GM23338 (cell line): ENCODE measurements at regions not wholly inside any gene's neighbourhood (a gene's known extent, or its start where the extent isn't known, plus 50 kb on each side); places are given as distances from the start of the nearest gene placed in this dataset.

ENCODE experiments used
- ATAC-seq: fragments of 200-7000 bp; cut with Tn5 transposase; 3 replicates; pipeline ENCODE4 v1.9.1; 2020
- DNase-seq: peaks from one replicate; pipeline ENCODE4 v3.0.0-alpha.2; 2015; ENCODE audit warnings: low spot score
- H2AFZ ChIP-seq: fragments of 200-600 bp; sonication (generic); 2 replicates; pipeline ENCODE4 v1.8.0; 2016; ENCODE audit warnings: antibody characterized with exemption, mild to moderate bottlenecking, moderate library complexity
- H3F3A ChIP-seq: fragments of 200-600 bp; sonication (generic); replicated peaks from 2 replicates; pipeline ENCODE4 v1.8.0; 2017; ENCODE audit warnings: antibody characterized with exemption, mixed run types, low read depth
- H3K27ac ChIP-seq: fragments of 200-600 bp; sonication (generic); 2 replicates; pipeline ENCODE4 v1.6.1; 2016; ENCODE audit warnings: low read depth
- H3K27me3 ChIP-seq: fragments of 200-600 bp; sonication (generic); 2 replicates; pipeline ENCODE4 v1.8.0; 2016; ENCODE audit warnings: mild to moderate bottlenecking, mixed run types, moderate library complexity; ENCODE audit not compliant: insufficient read depth
- H3K36me3 ChIP-seq: fragments of 200-600 bp; sonication (generic); 2 replicates; pipeline ENCODE4 v1.8.0; 2016; ENCODE audit warnings: mild to moderate bottlenecking; ENCODE audit not compliant: insufficient read depth
- H3K4me1 ChIP-seq: fragments of 200-600 bp; sonication (generic); 2 replicates; pipeline ENCODE4 v1.8.0; 2016; ENCODE audit warnings: mild to moderate bottlenecking, moderate library complexity; ENCODE audit not compliant: insufficient read depth
- H3K4me2 ChIP-seq: fragments of 200-600 bp; sonication (generic); 2 replicates; pipeline ENCODE4 v1.7.1; 2017; ENCODE audit warnings: mixed run types
- H3K4me3 ChIP-seq: fragments of 200-600 bp; sonication (generic); 2 replicates; pipeline ENCODE4 v1.6.1; 2016; ENCODE audit warnings: mixed run types
- H3K79me2 ChIP-seq: fragments of 200-600 bp; sonication (generic); replicated peaks from 2 replicates; pipeline ENCODE4 v1.8.0; 2017; ENCODE audit warnings: mild to moderate bottlenecking; ENCODE audit not compliant: insufficient read depth
- H3K9me2 ChIP-seq: fragments of 200-600 bp; sonication (generic); 2 replicates; pipeline ENCODE4 v1.8.0; 2017; ENCODE audit not compliant: insufficient read depth
- H4K20me1 ChIP-seq: fragments of 200-600 bp; sonication (generic); replicated peaks from 2 replicates; pipeline ENCODE4 v1.8.0; 2017; ENCODE audit warnings: mild to moderate bottlenecking; ENCODE audit not compliant: insufficient read depth
- H3K27ac Mint-ChIP-seq: 2 replicates; pipeline ENCODE4 v1.8.0; 2020; ENCODE audit warnings: inconsistent platforms, mild to moderate bottlenecking, moderate library complexity, mixed read lengths
- H3K27me3 Mint-ChIP-seq: 3 replicates; pipeline ENCODE4 v1.8.0; 2022; ENCODE audit warnings: low read depth, mild to moderate bottlenecking, moderate library complexity, mixed read lengths, inconsistent platforms; ENCODE audit not compliant: insufficient read depth, poor library complexity
- H3K36me3 Mint-ChIP-seq: 3 replicates; pipeline ENCODE4 v1.8.0; 2021; ENCODE audit warnings: low read depth, mild to moderate bottlenecking, inconsistent platforms, moderate library complexity, mixed read lengths
- H3K4me1 Mint-ChIP-seq: 3 replicates; pipeline ENCODE4 v1.8.0; 2020; ENCODE audit warnings: mild to moderate bottlenecking, inconsistent platforms, mixed read lengths
- H3K4me3 Mint-ChIP-seq: 3 replicates; pipeline ENCODE4 v1.8.0; 2021; ENCODE audit warnings: moderate library complexity, mild to moderate bottlenecking, inconsistent platforms, mixed read lengths
- H3K9me3 Mint-ChIP-seq: 3 replicates; pipeline ENCODE4 v1.8.0; 2020; ENCODE audit warnings: moderate library complexity, mild to moderate bottlenecking, inconsistent platforms, mixed read lengths
- CREB1 ChIP-seq: fragments of 250-450 bp; sonication (Bioruptor Pico); IDR thresholded peaks from 2 replicates; pipeline ENCODE4 v1.5.0; 2020; ENCODE audit warnings: low read depth, mild to moderate bottlenecking, moderate library complexity
- CTCF ChIP-seq, 2 experiments: fragments of 200-600 bp in 1 of 2; sonication (generic) in 1 of 2; conservative IDR thresholded peaks; 2 replicates each; pipeline versions ENCODE4 v1.5.1 to v1.6.1; 2016 to 2017; ENCODE audit warnings: antibody characterized with exemption in 2 of 2, low read depth in 2 of 2, mild to moderate bottlenecking in 2 of 2, moderate library complexity in 1 of 2
- ETS1 ChIP-seq: IDR thresholded peaks from 2 replicates; pipeline ENCODE4 v1.6.1; 2016; ENCODE audit warnings: antibody characterized with exemption
- EZH2phosphoT487 ChIP-seq: fragments of 200-600 bp; sonication (generic); IDR thresholded peaks from one replicate; pipeline ENCODE4 v1.8.1; 2018; ENCODE audit warnings: antibody characterized with exemption; ENCODE audit not compliant: unreplicated experiment
- JUNB ChIP-seq: IDR thresholded peaks from one replicate; pipeline ENCODE4 v1.6.1; 2016; ENCODE audit warnings: antibody characterized with exemption; ENCODE audit not compliant: unreplicated experiment
- NANOG ChIP-seq: IDR thresholded peaks from 2 replicates; pipeline ENCODE4 v1.6.1; 2016; ENCODE audit warnings: antibody characterized with exemption, borderline replicate concordance
- POLR2AphosphoS5 ChIP-seq: IDR thresholded peaks from 2 replicates; pipeline ENCODE4 v1.6.1; 2016; ENCODE audit warnings: antibody characterized with exemption, low read depth
- STAT1 ChIP-seq: IDR thresholded peaks from one replicate; pipeline ENCODE4 v1.6.1; 2016; ENCODE audit warnings: antibody characterized with exemption; ENCODE audit not compliant: unreplicated experiment
- ZNF114 ChIP-seq: fragments of 250-450 bp; sonication (Bioruptor Pico); IDR thresholded peaks from 2 replicates; pipeline ENCODE4 v1.5.0; 2020; ENCODE audit warnings: mild to moderate bottlenecking, moderate library complexity
- ZNF331 ChIP-seq: fragments of 250-450 bp; sonication (Bioruptor Pico); IDR thresholded peaks from 2 replicates; pipeline ENCODE4 v1.5.0; 2020; ENCODE audit warnings: low read depth, mild to moderate bottlenecking, moderate library complexity

GRCh38 chr13:93172109-93172508 lies 54.5 kb upstream of the GPC6 start:
- Histone ChIP-seq H3F3A (no peaks in the 10 kb centered on the region), H3K27ac (no peak overlapping the region), H3K4me3 (no peak overlapping the region), H3K4me2 (no peak overlapping the region), H3K79me2 (no peaks in the 10 kb centered on the region), H3K9me2 (peaks cover 7% of the 10 kb centered on the region), H4K20me1 (no peaks in the 10 kb centered on the region), H3K36me3 (no peaks in the 10 kb centered on the region; the same call in 1 of the 2 replicates), H3K4me1 (no peaks in the 10 kb centered on the region), H3K27me3 (no peaks in the 10 kb centered on the region), H2AFZ (no peak overlapping the region)
- ATAC-seq, result no peak
- no peak overlapping the region for H3K4me3 Mint-ChIP-seq
- H3K27me3 Mint-ChIP-seq, result peaks cover 6% of the 10 kb centered on the region
- H3K4me1 Mint-ChIP-seq, result no peaks in the 10 kb centered on the region
- no peaks in the 10 kb centered on the region for H3K36me3 Mint-ChIP-seq
- DNase-seq, result peak; percentile 49
- no peak overlapping the region for H3K27ac Mint-ChIP-seq
- no peaks in the 10 kb centered on the region for H3K9me3 Mint-ChIP-seq
- TF ChIP-seq CTCF (conservative IDR thresholded peaks at IDR 0.05; ENCODE audit: low read depth in 2 of 2) (peak; percentile 55 to 89), JUNB (no peak), STAT1 (no peak), ETS1 (no peak), POLR2AphosphoS5 (no peak)

GRCh38 chr13:93173654-93174053 lies 53.0 kb upstream of the GPC6 start:
- Histone ChIP-seq H3K79me2 (no peaks in the 10 kb centered on the region), H3K4me2 (no peak overlapping the region), H3K36me3 (no peaks in the 10 kb centered on the region; the same call in 1 of the 2 replicates), H3K4me1 (no peaks in the 10 kb centered on the region), H3K27me3 (no peaks in the 10 kb centered on the region), H2AFZ (peak overlapping the region; percentile 40), H3K27ac (no peak overlapping the region), H3F3A (no peaks in the 10 kb centered on the region), H3K9me2 (peaks cover 7% of the 10 kb centered on the region), H4K20me1 (no peaks in the 10 kb centered on the region), H3K4me3 (no peak overlapping the region)
- Mint-ChIP-seq H3K4me1 (no peaks in the 10 kb centered on the region), H3K9me3 (no peaks in the 10 kb centered on the region), H3K4me3 (no peak overlapping the region), H3K27me3 (peaks cover 3% of the 10 kb centered on the region), H3K27ac (no peak overlapping the region), H3K36me3 (no peaks in the 10 kb centered on the region)
- ATAC-seq, result no peak
- DNase-seq, result no peak
- TF ChIP-seq ZNF114 (CRISPR knock-in tag) (no peak), ZNF331 (CRISPR knock-in tag) (no peak), CTCF (conservative IDR thresholded peaks at IDR 0.05; ENCODE audit: low read depth in 2 of 2) (no peak), STAT1 (no peak), NANOG (no peak), ETS1 (no peak), CREB1 (no peak), EZH2phosphoT487 (no peak)
